Type B pancreatic cell (in vitro differentiated cells): ENCODE measurements at regions not wholly inside any gene's neighbourhood (a gene's known extent, or its start where the extent isn't known, plus 50 kb on each side); places are given as distances from the start of the nearest gene placed in this dataset.

ENCODE experiments used
- DNase-seq: peaks from one replicate; pipeline ENCODE4 v3.0.0; 2021; ENCODE audit warnings: mixed read lengths; ENCODE audit not compliant: unreplicated experiment; ENCODE audit errors: extremely low spot score
- H3K27ac Mint-ChIP-seq: 2 replicates; pipeline ENCODE4 v1.8.0; 2021; ENCODE audit warnings: mild to moderate bottlenecking, mixed read lengths
- H3K27me3 Mint-ChIP-seq: 2 replicates; pipeline ENCODE4 v1.8.0; 2021; ENCODE audit warnings: mixed read lengths
- H3K36me3 Mint-ChIP-seq: 2 replicates; pipeline ENCODE4 v1.8.0; 2021; ENCODE audit warnings: mixed read lengths
- H3K4me1 Mint-ChIP-seq: one replicate; pipeline ENCODE4 v1.8.0; 2021; ENCODE audit warnings: mixed read lengths; ENCODE audit not compliant: unreplicated experiment
- H3K4me3 Mint-ChIP-seq: 2 replicates; pipeline ENCODE4 v1.8.0; 2021; ENCODE audit warnings: mild to moderate bottlenecking, mixed read lengths
- H3K9me3 Mint-ChIP-seq: 2 replicates; pipeline ENCODE4 v1.8.0; 2021; ENCODE audit warnings: mixed read lengths
- TF ChIP-seq, protein P1 (sequence below): fragments of 200-600 bp; sonication (generic); conservative IDR thresholded peaks from 2 replicates; pipeline ENCODE4 v1.5.0; 2021; ENCODE audit warnings: antibody characterized with exemption, mild to moderate bottlenecking

GRCh38 chr2:122512091-122512490, 756.6 kb downstream of the TSN start:
- DNase-seq, result no peak
- Mint-ChIP-seq H3K36me3 (peaks cover 5% of the 10 kb centered on the region), H3K4me3 (no peak overlapping the region), H3K27me3 (peaks cover 19% of the 10 kb centered on the region), H3K9me3 (peaks cover 14% of the 10 kb centered on the region), H3K4me1 (peaks cover 6% of the 10 kb centered on the region), H3K27ac (no peak overlapping the region)
- TF ChIP-seq, protein P1, sequence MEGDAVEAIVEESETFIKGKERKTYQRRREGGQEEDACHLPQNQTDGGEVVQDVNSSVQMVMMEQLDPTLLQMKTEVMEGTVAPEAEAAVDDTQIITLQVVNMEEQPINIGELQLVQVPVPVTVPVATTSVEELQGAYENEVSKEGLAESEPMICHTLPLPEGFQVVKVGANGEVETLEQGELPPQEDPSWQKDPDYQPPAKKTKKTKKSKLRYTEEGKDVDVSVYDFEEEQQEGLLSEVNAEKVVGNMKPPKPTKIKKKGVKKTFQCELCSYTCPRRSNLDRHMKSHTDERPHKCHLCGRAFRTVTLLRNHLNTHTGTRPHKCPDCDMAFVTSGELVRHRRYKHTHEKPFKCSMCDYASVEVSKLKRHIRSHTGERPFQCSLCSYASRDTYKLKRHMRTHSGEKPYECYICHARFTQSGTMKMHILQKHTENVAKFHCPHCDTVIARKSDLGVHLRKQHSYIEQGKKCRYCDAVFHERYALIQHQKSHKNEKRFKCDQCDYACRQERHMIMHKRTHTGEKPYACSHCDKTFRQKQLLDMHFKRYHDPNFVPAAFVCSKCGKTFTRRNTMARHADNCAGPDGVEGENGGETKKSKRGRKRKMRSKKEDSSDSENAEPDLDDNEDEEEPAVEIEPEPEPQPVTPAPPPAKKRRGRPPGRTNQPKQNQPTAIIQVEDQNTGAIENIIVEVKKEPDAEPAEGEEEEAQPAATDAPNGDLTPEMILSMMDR, result no peak

- TF ChIP-seq, protein P1, result no peak
- DNase-seq, result no peak
- Mint-ChIP-seq H3K27ac (no peak overlapping the region), H3K9me3 (peaks cover 21% of the 10 kb centered on the region), H3K4me3 (no peak overlapping the region), H3K4me1 (peaks cover 7% of the 10 kb centered on the region), H3K27me3 (peaks cover 19% of the 10 kb centered on the region), H3K36me3 (peaks cover 5% of the 10 kb centered on the region)
Observed at GRCh38 chr2:122514451-122514996, 759.1 kb downstream of the TSN start.

GRCh38 chr2:122515731-122516290, 760.4 kb downstream of the TSN start:
- TF ChIP-seq, protein P1, result no peak
- Mint-ChIP-seq H3K27me3 (peaks cover 14% of the 10 kb centered on the region), H3K36me3 (no peaks in the 10 kb centered on the region), H3K9me3 (peaks cover 19% of the 10 kb centered on the region), H3K27ac (no peak overlapping the region), H3K4me3 (no peak overlapping the region), H3K4me1 (peaks cover 7% of the 10 kb centered on the region)
- no peak for DNase-seq

GRCh38 chr2:122516775-122517174, 761.3 kb downstream of the TSN start:
- Mint-ChIP-seq H3K4me3 (no peak overlapping the region), H3K4me1 (peaks cover 7% of the 10 kb centered on the region), H3K9me3 (peaks cover 19% of the 10 kb centered on the region), H3K27me3 (peaks cover 12% of the 10 kb centered on the region), H3K36me3 (no peaks in the 10 kb centered on the region), H3K27ac (no peak overlapping the region)
- DNase-seq, result no peak
- TF ChIP-seq, protein P1, result no peak

GRCh38 chr2:122519366-122519765, 763.9 kb downstream of the TSN start:
- H3K27ac Mint-ChIP-seq, result no peak overlapping the region
- no peak for DNase-seq
- H3K27me3 Mint-ChIP-seq, result peaks cover 4% of the 10 kb centered on the region
- H3K4me3 Mint-ChIP-seq, result no peak overlapping the region
- H3K4me1 Mint-ChIP-seq, result peaks cover 7% of the 10 kb centered on the region
- H3K36me3 Mint-ChIP-seq, result no peaks in the 10 kb centered on the region
- TF ChIP-seq, protein P1, result peak; percentile 47
- peaks cover 16% of the 10 kb centered on the region for H3K9me3 Mint-ChIP-seq
